Choroid plexus epithelial cell (primary cell): ENCODE measurements at regions not wholly inside any gene's neighbourhood (a gene's known extent, or its start where the extent isn't known, plus 50 kb on each side); places are given as distances from the start of the nearest gene placed in this dataset.
A peak's percentile ranks its signal among the peaks of the same experiment; 100 is the strongest.

Source experiments
- DNase-seq: peaks from one replicate; pipeline ENCODE4 v3.0.0-alpha.2; 2010; ENCODE audit warnings: low read depth
- H3K4me3 ChIP-seq: 2 replicates; pipeline ENCODE4 v1.5.1; 2011; ENCODE audit warnings: low read depth, mild to moderate bottlenecking, control low read depth, low read length, moderate library complexity
- CTCF ChIP-seq: conservative IDR thresholded peaks from 2 replicates; pipeline ENCODE4 v1.5.1; 2011; ENCODE audit warnings: low read depth, mild to moderate bottlenecking, control low read depth, inconsistent platforms, low read length, moderate library complexity

- H3K4me3 ChIP-seq, result no peak overlapping the region
- no peak for TF ChIP-seq CTCF
- DNase-seq, result peak; percentile 23
Observed at GRCh38 chr12:19856389-19856788, 417.1 kb downstream of the AEBP2 start.

- TF ChIP-seq CTCF, result no peak
- H3K4me3 ChIP-seq, result no peak overlapping the region
- no peak for DNase-seq
Observed at GRCh38 chr12:19857204-19857603, 417.9 kb downstream of the AEBP2 start.

- no peak overlapping the region for H3K4me3 ChIP-seq
- no peak for TF ChIP-seq CTCF
- DNase-seq, result no peak
Observed at GRCh38 chr12:19867151-19867550, 427.9 kb downstream of the AEBP2 start.

- TF ChIP-seq CTCF, result no peak
- no peak for DNase-seq
- H3K4me3 ChIP-seq, result no peak overlapping the region
Observed at GRCh38 chr12:19867970-19868369, 428.7 kb downstream of the AEBP2 start.

- no peak for TF ChIP-seq CTCF
- DNase-seq, result no peak
Observed at GRCh38 chr12:19869413-19869812, 430.1 kb downstream of the AEBP2 start.

GRCh38 chr12:19872621-19873540 lies 433.6 kb downstream of the AEBP2 start:
- no peak for DNase-seq
- no peak for TF ChIP-seq CTCF
- no peak overlapping the region for H3K4me3 ChIP-seq

More at GRCh38 chr12:19869413-19869812, 430.1 kb downstream of the AEBP2 start:
- H3K4me3 ChIP-seq, result no peak overlapping the region

- TF ChIP-seq CTCF, result no peak
- DNase-seq, result no peak
- no peak overlapping the region for H3K4me3 ChIP-seq
Observed at GRCh38 chr12:19880076-19880475, 440.8 kb downstream of the AEBP2 start.
